Loucy (cell line): ENCODE measurements at regions not wholly inside any gene's neighbourhood (a gene's known extent, or its start where the extent isn't known, plus 50 kb on each side); places are given as distances from the start of the nearest gene placed in this dataset.

Experiments
- H2AFZ ChIP-seq: fragments of 200-600 bp; sonication (generic); 2 replicates; pipeline ENCODE4 v1.6.0; 2016; ENCODE audit warnings: antibody characterized with exemption, mild to moderate bottlenecking, low read length, moderate library complexity
- H3F3A ChIP-seq: fragments of 200-600 bp; 2 replicates; pipeline ENCODE4 v1.6.0; 2016; ENCODE audit warnings: antibody characterized with exemption, low read depth, mild to moderate bottlenecking
- H3K27me3 ChIP-seq: fragments of 200-600 bp; sonication (generic); 2 replicates; pipeline ENCODE4 v1.6.1; 2014; ENCODE audit warnings: low read length, mild to moderate bottlenecking; ENCODE audit not compliant: insufficient read depth, poor library complexity, severe bottlenecking
- H3K36me3 ChIP-seq: fragments of 200-600 bp; sonication (generic); 2 replicates; pipeline ENCODE4 v1.6.1; 2016; ENCODE audit warnings: low read length; ENCODE audit not compliant: insufficient read depth
- H3K4me1 ChIP-seq: fragments of 200-600 bp; sonication (generic); 2 replicates; pipeline ENCODE4 v1.5.1; 2014; ENCODE audit warnings: low read length, mild to moderate bottlenecking; ENCODE audit not compliant: insufficient read depth, poor library complexity, severe bottlenecking
- H3K4me2 ChIP-seq: fragments of 200-600 bp; sonication (generic); 2 replicates; pipeline ENCODE4 v1.6.0; 2014; ENCODE audit warnings: antibody characterized with exemption, low read length, low read depth, mild to moderate bottlenecking; ENCODE audit not compliant: poor library complexity, severe bottlenecking
- H3K4me3 ChIP-seq: fragments of 200-600 bp; sonication (generic); 2 replicates; pipeline ENCODE4 v1.5.1; 2014; ENCODE audit warnings: low read length, mild to moderate bottlenecking, mixed read lengths; ENCODE audit not compliant: poor library complexity, severe bottlenecking
- H3K79me2 ChIP-seq: fragments of 200-600 bp; sonication (generic); 2 replicates; pipeline ENCODE4 v1.6.1; 2014; ENCODE audit warnings: low read length; ENCODE audit not compliant: insufficient read depth
- H3K9ac ChIP-seq: fragments of 200-600 bp; sonication (generic); 2 replicates; pipeline ENCODE4 v1.6.0; 2014; ENCODE audit warnings: mild to moderate bottlenecking, low read depth, low read length, moderate library complexity; ENCODE audit not compliant: poor library complexity, severe bottlenecking
- H3K9me2 ChIP-seq: fragments of 200-600 bp; sonication (generic); replicated peaks from 2 replicates; pipeline ENCODE4 v1.6.1; 2016; ENCODE audit warnings: low read depth, low read length, mixed read lengths
- H3K9me3 ChIP-seq: fragments of 200-600 bp; sonication (generic); 2 replicates; pipeline ENCODE4 v1.6.1; 2014; ENCODE audit warnings: mild to moderate bottlenecking, antibody characterized with exemption, low read length, low read depth; ENCODE audit not compliant: insufficient read depth
- H4K20me1 ChIP-seq: fragments of 200-600 bp; sonication (generic); 2 replicates; pipeline ENCODE4 v1.6.0; 2014; ENCODE audit warnings: antibody characterized with exemption, low read length, mild to moderate bottlenecking; ENCODE audit not compliant: insufficient read depth, poor library complexity, severe bottlenecking
- EZH2phosphoT487 ChIP-seq: fragments of 200-600 bp; IDR thresholded peaks from 2 replicates; pipeline ENCODE4 v1.6.1; 2018; ENCODE audit warnings: antibody characterized with exemption, mild to moderate bottlenecking, moderate library complexity, borderline replicate concordance
- TF ChIP-seq, protein P1 (sequence below): fragments of 200-600 bp; sonication (generic); conservative IDR thresholded peaks from 2 replicates; pipeline ENCODE4 v1.5.1; 2014; ENCODE audit warnings: mild to moderate bottlenecking, antibody characterized with exemption, low read length

DNA sequence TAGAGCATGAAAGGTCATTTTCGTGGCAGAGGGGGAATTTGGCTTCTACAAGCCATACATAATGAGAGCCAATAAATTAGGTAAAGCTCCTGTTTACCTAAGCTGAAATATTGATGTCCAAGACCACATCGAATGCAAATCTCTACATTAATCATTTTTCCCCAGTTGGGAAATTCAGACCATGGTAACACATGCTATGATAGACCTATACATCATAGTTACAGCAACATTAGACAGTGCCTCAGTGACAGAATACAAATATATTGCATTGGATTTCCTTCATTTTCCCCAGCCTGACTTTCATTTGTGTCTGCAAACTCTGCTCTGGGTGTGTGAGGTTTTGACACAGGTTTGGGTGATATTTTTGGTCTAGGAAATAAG, 1079.7 kb upstream of the TENM4 start:
- Histone ChIP-seq H3K9me2 (no peaks in the 10 kb centered on the region), H3K9ac (no peak overlapping the region), H3K27me3 (no peaks in the 10 kb centered on the region), H4K20me1 (no peaks in the 10 kb centered on the region), H3K36me3 (no peaks in the 10 kb centered on the region), H3F3A (no peaks in the 10 kb centered on the region), H3K79me2 (no peaks in the 10 kb centered on the region), H3K4me2 (no peak overlapping the region), H3K4me1 (no peaks in the 10 kb centered on the region), H3K9me3 (no peaks in the 10 kb centered on the region), H3K4me3 (no peak overlapping the region), H2AFZ (no peak overlapping the region)
- no peak for TF ChIP-seq EZH2phosphoT487
- TF ChIP-seq, protein P1, sequence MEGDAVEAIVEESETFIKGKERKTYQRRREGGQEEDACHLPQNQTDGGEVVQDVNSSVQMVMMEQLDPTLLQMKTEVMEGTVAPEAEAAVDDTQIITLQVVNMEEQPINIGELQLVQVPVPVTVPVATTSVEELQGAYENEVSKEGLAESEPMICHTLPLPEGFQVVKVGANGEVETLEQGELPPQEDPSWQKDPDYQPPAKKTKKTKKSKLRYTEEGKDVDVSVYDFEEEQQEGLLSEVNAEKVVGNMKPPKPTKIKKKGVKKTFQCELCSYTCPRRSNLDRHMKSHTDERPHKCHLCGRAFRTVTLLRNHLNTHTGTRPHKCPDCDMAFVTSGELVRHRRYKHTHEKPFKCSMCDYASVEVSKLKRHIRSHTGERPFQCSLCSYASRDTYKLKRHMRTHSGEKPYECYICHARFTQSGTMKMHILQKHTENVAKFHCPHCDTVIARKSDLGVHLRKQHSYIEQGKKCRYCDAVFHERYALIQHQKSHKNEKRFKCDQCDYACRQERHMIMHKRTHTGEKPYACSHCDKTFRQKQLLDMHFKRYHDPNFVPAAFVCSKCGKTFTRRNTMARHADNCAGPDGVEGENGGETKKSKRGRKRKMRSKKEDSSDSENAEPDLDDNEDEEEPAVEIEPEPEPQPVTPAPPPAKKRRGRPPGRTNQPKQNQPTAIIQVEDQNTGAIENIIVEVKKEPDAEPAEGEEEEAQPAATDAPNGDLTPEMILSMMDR: no peak

DNA sequence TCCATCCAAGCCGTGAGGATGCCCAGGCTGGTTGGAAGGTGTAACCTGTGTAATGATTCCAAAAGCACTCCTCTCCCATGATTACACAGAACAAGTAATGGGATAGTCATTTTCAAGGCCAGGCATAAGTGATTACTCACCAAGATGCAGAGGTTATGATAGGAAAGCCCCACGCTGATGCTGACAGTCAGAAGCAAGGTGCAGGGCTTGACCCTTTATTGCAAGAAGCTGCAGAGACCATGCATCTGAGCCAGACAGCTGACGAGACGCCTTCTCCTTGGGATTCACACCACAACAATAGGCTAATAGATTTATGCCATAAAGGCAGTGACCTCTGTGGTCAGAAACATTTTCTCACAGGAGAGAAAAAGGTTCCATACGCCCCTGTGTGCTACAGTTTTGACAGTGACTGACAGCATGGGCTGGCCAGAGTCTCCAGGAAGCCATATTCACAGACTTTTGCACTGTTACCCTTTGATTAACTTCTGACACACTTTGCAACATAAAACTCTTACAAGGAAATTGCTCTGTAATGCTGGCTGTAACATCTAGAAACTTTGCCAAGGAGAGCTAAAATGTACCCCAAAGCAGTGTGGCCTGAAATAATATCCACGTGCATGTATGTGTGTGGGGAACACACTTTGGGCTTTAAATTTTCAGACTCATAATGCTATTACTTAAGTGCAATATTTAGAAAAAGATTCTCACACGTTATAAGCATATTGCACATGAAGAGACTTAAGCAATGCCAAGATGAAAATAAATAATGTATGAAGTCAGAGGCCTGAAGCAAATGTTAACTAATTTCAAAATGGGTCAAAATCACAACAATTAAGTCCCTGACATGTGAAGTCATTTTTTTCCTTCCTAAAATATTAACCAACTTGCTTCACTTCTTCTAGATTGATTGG, 1079.0 kb upstream of the TENM4 start:
- Histone ChIP-seq H3K4me2 (no peak overlapping the region), H3K36me3 (no peaks in the 10 kb centered on the region), H4K20me1 (no peaks in the 10 kb centered on the region), H3K79me2 (no peaks in the 10 kb centered on the region), H3K4me1 (no peaks in the 10 kb centered on the region), H3F3A (no peaks in the 10 kb centered on the region), H3K4me3 (no peak overlapping the region), H2AFZ (no peak overlapping the region), H3K27me3 (no peaks in the 10 kb centered on the region), H3K9me3 (no peaks in the 10 kb centered on the region), H3K9me2 (no peaks in the 10 kb centered on the region), H3K9ac (no peak overlapping the region)
- TF ChIP-seq, protein P1: no peak
- no peak for TF ChIP-seq EZH2phosphoT487

DNA sequence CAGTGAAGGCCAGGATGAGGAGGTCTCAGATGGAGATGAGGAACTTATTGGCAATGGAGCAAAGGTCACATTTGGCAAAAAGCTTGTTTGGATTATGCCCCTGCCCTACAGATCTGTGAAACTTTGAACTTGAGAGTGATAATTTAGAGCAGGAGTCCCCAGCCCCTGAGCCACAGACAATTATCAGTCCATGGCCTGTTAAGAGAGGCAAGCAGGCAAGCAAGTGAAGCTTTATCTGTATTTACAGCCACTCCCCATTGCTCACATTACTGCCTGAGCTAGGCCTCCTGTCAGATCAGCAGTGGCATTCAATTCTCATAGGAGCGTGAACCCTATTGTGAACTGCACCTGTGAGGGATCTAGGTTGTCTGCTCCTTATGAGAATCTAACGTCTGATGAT, 1076.9 kb upstream of the TENM4 start:
- H3K9me2 ChIP-seq: no peaks in the 10 kb centered on the region
- no peaks in the 10 kb centered on the region for H3K79me2 ChIP-seq
- H4K20me1 ChIP-seq: no peaks in the 10 kb centered on the region
- H3K4me1 ChIP-seq: no peaks in the 10 kb centered on the region
- H3F3A ChIP-seq: no peaks in the 10 kb centered on the region
- no peaks in the 10 kb centered on the region for H3K27me3 ChIP-seq
- no peaks in the 10 kb centered on the region for H3K9me3 ChIP-seq
- TF ChIP-seq, protein P1: no peak
- TF ChIP-seq EZH2phosphoT487: no peak
- H3K4me3 ChIP-seq: no peak overlapping the region
- no peak overlapping the region for H3K9ac ChIP-seq
- H3K36me3 ChIP-seq: no peaks in the 10 kb centered on the region
- no peak overlapping the region for H2AFZ ChIP-seq
- no peak overlapping the region for H3K4me2 ChIP-seq
